Testis (tissue), 2 donors: ENCODE measurements at regions not wholly inside any gene's neighbourhood (a gene's known extent, or its start where the extent isn't known, plus 50 kb on each side); places are given as distances from the start of the nearest gene placed in this dataset.

Experiments
- DNase-seq: peaks from one replicate; pipeline ENCODE4 v3.0.0-alpha.2; 2019
- H3K27ac ChIP-seq, 2 donors: fragments of 200-600 bp; sonication (generic); one replicate each; pipeline ENCODE4 v1.5.1; 2019
- H3K27me3 ChIP-seq: fragments of 200-600 bp; sonication (generic); one replicate; pipeline ENCODE4 v1.5.1; 2019
- H3K36me3 ChIP-seq: fragments of 200-600 bp; sonication (generic); one replicate; pipeline ENCODE4 v1.5.1; 2017; ENCODE audit warnings: low read depth; ENCODE audit errors: missing control alignments
- H3K4me1 ChIP-seq: fragments of 200-600 bp; sonication (generic); one replicate; pipeline ENCODE4 v1.5.1; 2019
- H3K4me3 ChIP-seq, 2 donors: fragments of 200-600 bp; sonication (generic); one replicate each; pipeline ENCODE4 v1.5.1; 2017 to 2019
- H3K9me3 ChIP-seq: fragments of 200-600 bp; sonication (generic); one replicate; pipeline ENCODE4 v1.5.1; 2017
- CTCF ChIP-seq, 3 experiments: fragments of 450-650 bp in 2 of 3; fragments of 200-600 bp in 1 of 3; sonication (generic) in 1 of 3; IDR thresholded peaks; one replicate each; pipeline ENCODE4 v1.5.1; 2016 to 2019; ENCODE audit warnings: antibody characterized with exemption in 3 of 3, mild to moderate bottlenecking in 2 of 3, moderate library complexity in 1 of 3
- POLR2A ChIP-seq: fragments of 450-650 bp; IDR thresholded peaks from one replicate; pipeline ENCODE4 v1.6.1; 2017; ENCODE audit warnings: antibody characterized with exemption, mild to moderate bottlenecking, moderate library complexity
- WGBS, 2 donors: methylation state at CpG; one replicate each; pipeline ENCODE4 v1.1.5; 2018; 5-methylcytosine and 5-hydroxymethylcytosine counted together
- intact Hi-C: fragments of 100-400 bp; cut with DNase I; formaldehyde crosslinking; loops from one replicate; pipeline ENCODE4 v1.15.1; 2023; ENCODE audit warnings: low total_unique reads

- Histone ChIP-seq H3K9me3 (no peaks in the 10 kb centered on the region), H3K36me3 (no peaks in the 10 kb centered on the region), H3K4me3 (no peak overlapping the region), H3K27me3 (no peaks in the 10 kb centered on the region), H3K4me1 (no peaks in the 10 kb centered on the region), H3K27ac (no peak overlapping the region)
- TF ChIP-seq CTCF (IDR thresholded peaks at IDR 0.05) (no peak), POLR2A (no peak)
- intact Hi-C loops = no loop called here
- WGBS, 2 donors = 61 to 81% methylated on average over 7 of the region's 7 CpGs
- DNase-seq = no peak
Measured at GRCh38 chr2:60379216-60379615, 174.2 kb downstream of the BCL11A start.

GRCh38 chr2:60377825-60378224 is 175.6 kb downstream of the BCL11A start:
- Histone ChIP-seq H3K9me3 (no peaks in the 10 kb centered on the region), H3K4me1 (no peaks in the 10 kb centered on the region), H3K27ac (no peak overlapping the region), H3K27me3 (no peaks in the 10 kb centered on the region), H3K4me3 (no peak overlapping the region), H3K36me3 (no peaks in the 10 kb centered on the region)
- intact Hi-C loops = no loop called here
- 89 to 92% methylated on average over 3 of the region's 3 CpGs for WGBS, 2 donors
- DNase-seq = no peak
- no peak for TF ChIP-seq POLR2A

GRCh38 chr2:60376252-60376651 is 177.2 kb downstream of the BCL11A start:
- no peak for DNase-seq
- H3K4me3 ChIP-seq = no peak overlapping the region
- TF ChIP-seq POLR2A (no peak), CTCF (IDR thresholded peaks at IDR 0.05) (no peak)
- no peaks in the 10 kb centered on the region for H3K27me3 ChIP-seq
- no peak overlapping the region for H3K27ac ChIP-seq
- H3K4me1 ChIP-seq = peaks cover 4% of the 10 kb centered on the region
- 71 to 91% methylated on average over 3 of the region's 3 CpGs for WGBS, 2 donors
- no peaks in the 10 kb centered on the region for H3K36me3 ChIP-seq
- intact Hi-C loops = no loop called here
- H3K9me3 ChIP-seq = no peaks in the 10 kb centered on the region

GRCh38 chr2:60371681-60372080 is 181.8 kb downstream of the BCL11A start:
- H3K27me3 ChIP-seq = no peaks in the 10 kb centered on the region
- no peaks in the 10 kb centered on the region for H3K9me3 ChIP-seq
- H3K36me3 ChIP-seq = no peaks in the 10 kb centered on the region
- 80 to 84% methylated on average over 3 of the region's 3 CpGs for WGBS, 2 donors
- no peak overlapping the region for H3K27ac ChIP-seq
- peaks cover 4% of the 10 kb centered on the region for H3K4me1 ChIP-seq
- DNase-seq = no peak
- TF ChIP-seq CTCF (IDR thresholded peaks at IDR 0.05) = no peak
- TF ChIP-seq POLR2A = no peak
- H3K4me3 ChIP-seq = no peak overlapping the region
- intact Hi-C loops = no loop called here

GRCh38 chr2:60371219-60371618 is 182.2 kb downstream of the BCL11A start:
- Histone ChIP-seq H3K27ac (no peak overlapping the region), H3K27me3 (no peaks in the 10 kb centered on the region), H3K9me3 (no peaks in the 10 kb centered on the region), H3K4me3 (no peak overlapping the region), H3K4me1 (peaks cover 4% of the 10 kb centered on the region), H3K36me3 (no peaks in the 10 kb centered on the region)
- no peak for DNase-seq
- TF ChIP-seq CTCF (IDR thresholded peaks at IDR 0.05) = no peak
- TF ChIP-seq POLR2A = no peak
- WGBS, 2 donors = 87 to 90% methylated on average over 9 of the region's 9 CpGs
- intact Hi-C loops = no loop called here
